Ishikawa (cell line): ENCODE measurements at regions not wholly inside any gene's neighbourhood (a gene's known extent, or its start where the extent isn't known, plus 50 kb on each side); places are given as distances from the start of the nearest gene placed in this dataset.

Experiments used
- EP300 ChIP-seq: IDR thresholded peaks from 2 replicates; pipeline ENCODE4 v1.6.1; 2012; ENCODE audit warnings: borderline replicate concordance
- FOXM1 ChIP-seq: IDR thresholded peaks from 2 replicates; pipeline ENCODE4 v1.6.1; 2012; ENCODE audit warnings: low read depth, borderline replicate concordance
- NFIC ChIP-seq: IDR thresholded peaks from 2 replicates; pipeline ENCODE4 v1.6.1; 2012
- RAD21 ChIP-seq: IDR thresholded peaks from 2 replicates; pipeline ENCODE4 v1.6.1; 2012; ENCODE audit warnings: low read depth
- REST ChIP-seq: IDR thresholded peaks from 2 replicates; pipeline ENCODE4 v1.6.1; 2012; ENCODE audit warnings: low read depth, mild to moderate bottlenecking
- TAF1 ChIP-seq: IDR thresholded peaks from 2 replicates; pipeline ENCODE4 v1.6.1; 2012; ENCODE audit warnings: low read depth, mild to moderate bottlenecking
- TCF12 ChIP-seq: IDR thresholded peaks from 2 replicates; pipeline ENCODE4 v1.6.1; 2012; ENCODE audit warnings: low read depth
- USF1 ChIP-seq: IDR thresholded peaks from 2 replicates; pipeline ENCODE4 v1.6.1; 2012
- YY1 ChIP-seq: IDR thresholded peaks from 2 replicates; pipeline ENCODE4 v1.6.1; 2012; ENCODE audit warnings: low read depth
- ZBTB7A ChIP-seq: IDR thresholded peaks from 2 replicates; pipeline ENCODE4 v1.6.1; 2012; ENCODE audit warnings: low read depth
- TF ChIP-seq, protein P1 (sequence below): IDR thresholded peaks from 2 replicates; pipeline ENCODE4 v1.6.1; 2012

GRCh38 chr16:73874324-73874723 is 422.3 kb upstream of the PSMD7 start:
- TF ChIP-seq NFIC (no peak), EP300 (no peak), TCF12 (no peak), USF1 (no peak), REST (no peak), YY1 (no peak), RAD21 (no peak), FOXM1 (no peak), TAF1 (no peak), ZBTB7A (no peak)
- TF ChIP-seq, protein P1, sequence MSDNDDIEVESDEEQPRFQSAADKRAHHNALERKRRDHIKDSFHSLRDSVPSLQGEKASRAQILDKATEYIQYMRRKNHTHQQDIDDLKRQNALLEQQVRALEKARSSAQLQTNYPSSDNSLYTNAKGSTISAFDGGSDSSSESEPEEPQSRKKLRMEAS: no peak
